Hematopoietic multipotent progenitor cell treated with erythropoietin and hydrocortisone succinate and interleukin-3 and kit ligand, for 8 days (in vitro differentiated cells): ENCODE measurements at regions not wholly inside any gene's neighbourhood (a gene's known extent, or its start where the extent isn't known, plus 50 kb on each side); places are given as distances from the start of the nearest gene placed in this dataset.
"Not testable (repeated sequence)": the region's sequence is repeated elsewhere in the genome, so short reads cannot be mapped to it uniquely, and the experiment has no call there.

Source experiments
- DNase-seq: peaks from one replicate; pipeline ENCODE4 v3.0.0-alpha.2; 2015

DNA sequence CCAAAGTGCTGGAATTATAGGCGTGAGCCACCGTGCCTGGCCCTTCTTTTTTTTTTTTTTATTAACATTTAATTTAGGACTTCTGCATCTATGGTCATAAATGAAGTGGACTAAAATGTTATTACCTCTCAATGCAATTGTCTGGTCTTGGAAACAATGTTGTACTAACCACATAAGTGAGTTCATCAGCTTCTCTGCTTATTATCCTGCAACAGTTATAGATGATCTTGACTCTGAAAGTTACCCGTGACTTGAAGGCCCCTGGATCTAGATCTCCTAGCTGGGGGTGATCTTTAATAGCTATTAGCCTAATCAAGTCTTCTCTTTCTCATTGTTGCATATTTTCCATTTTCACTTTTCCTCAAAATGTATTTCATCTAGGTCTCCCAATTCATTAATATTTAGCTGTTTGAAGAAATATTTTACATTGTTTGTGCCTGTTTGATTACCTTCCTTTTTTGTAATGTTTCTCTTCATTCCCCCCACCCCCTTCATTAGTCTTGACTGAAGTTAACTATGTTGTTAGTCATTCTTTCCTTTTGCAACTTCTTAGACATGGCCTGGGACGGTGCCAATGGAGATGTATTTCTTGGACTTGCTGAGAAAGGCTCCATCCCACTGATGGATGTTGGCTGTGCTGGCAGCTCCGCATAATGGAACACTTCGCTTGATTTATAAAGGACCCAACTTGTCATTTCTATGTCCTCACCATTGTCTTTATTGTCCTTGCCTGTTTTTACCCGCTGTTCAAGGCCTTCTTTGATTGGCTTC lies 141.6 kb upstream of the RIOK3 start:
- DNase-seq = no peak

DNA sequence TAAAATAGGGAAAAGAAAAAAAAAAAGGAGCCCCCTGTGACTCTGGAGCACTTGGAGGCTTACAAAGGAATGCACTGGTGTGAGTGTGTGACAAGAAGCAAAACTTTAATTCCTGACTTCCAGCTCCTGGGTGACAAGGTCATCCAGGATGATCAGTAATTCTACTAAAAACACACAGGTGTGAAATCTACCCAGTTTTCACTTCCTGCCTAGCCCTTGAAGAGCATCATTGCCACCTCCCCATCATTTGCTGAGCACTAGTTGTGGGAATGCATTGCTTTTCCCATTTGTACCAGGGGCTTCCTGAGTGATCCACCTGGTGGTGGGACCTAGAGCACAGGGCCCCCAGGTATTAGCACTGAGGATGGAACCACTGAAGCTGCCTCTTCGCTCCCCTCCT lies 139.7 kb upstream of the RIOK3 start:
- DNase-seq = no peak

DNA sequence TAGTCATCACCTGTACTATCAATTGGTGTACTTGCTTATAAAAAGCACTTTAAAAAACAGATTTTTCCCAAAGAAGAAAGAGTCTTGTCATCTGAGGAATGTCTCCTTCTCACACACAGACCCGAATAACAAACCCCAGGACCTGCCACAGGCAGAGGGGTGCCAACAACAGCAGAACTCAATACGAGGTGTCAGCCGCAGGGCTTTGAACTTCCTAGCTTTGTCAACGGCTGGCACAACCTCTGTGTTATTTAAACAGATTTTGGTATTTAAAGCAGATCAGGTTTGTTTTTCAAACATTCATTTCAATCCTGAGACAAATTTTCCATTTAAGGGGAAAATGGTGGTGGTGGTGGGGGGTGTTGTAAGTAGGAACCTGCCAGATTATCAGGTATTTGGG lies 138.4 kb upstream of the RIOK3 start:
- DNase-seq = no peak

DNA sequence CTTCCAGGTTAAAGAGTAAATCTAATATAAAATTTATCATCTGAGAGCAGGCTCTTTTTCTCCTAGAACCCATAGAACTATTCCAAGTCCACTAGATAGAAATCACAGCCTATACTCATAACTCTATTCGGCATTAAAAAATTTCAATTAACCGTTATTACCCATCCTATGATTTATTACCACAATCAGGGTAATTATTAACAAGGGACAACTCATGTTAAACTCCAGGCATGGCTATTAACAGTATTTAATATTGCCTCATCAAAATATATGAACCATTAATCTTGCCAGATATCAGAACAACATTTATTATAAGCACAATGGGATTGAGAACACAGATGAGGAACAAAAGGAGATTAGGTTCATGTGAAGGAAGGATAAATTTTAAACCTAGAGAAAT lies 136.8 kb upstream of the RIOK3 start:
- no peak for DNase-seq

DNA sequence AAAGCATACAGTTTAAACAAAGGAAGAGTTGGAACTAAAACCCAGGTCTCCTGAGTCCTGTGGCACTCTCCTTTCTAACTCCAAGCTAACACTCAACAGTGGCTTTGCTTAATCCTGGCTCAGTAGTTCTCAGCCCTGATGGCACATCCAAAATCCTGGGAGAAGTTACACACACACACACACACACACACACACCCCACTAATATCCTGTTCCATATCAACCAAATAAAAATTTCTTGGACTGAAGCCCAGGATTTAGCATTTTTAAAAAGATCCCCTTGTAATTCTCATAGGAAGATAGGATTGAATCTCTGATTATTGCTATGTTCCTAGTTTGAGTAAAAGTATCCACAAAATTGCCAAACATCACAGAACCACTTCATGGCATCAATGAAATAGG lies 136.1 kb upstream of the RIOK3 start:
- no peak for DNase-seq

DNA sequence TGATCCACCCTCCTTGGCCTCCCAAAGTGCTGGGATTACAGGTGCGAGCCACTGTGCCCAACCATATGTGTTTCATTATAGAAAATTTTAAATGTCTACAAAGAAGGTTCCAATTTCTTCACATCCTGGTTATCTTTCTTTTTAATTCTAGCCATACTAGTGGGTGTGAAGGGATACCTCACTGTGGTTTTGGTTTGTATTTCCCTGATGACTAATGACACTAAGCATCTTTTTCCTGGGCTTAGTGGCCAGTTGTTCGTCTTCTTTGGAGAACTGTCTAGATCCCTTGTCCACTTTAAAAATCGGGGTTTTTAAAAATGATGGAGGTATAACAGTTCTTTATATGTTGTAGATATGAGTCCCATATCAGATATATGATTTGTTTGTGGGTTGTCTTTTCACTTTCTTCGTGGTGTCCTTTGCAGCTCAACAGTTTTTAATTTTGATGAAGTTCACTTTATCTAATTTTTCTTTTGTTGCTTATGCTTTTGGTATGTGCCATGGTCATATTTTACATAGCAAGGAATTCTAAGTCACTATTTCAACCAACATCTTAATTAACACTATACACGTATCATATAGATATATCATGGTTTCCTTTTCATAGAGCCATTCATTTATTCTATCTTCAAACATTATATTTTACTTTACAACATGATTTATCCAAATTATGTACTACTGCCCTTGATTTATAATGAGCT lies 135.0 kb upstream of the RIOK3 start:
- DNase-seq = no peak

DNA sequence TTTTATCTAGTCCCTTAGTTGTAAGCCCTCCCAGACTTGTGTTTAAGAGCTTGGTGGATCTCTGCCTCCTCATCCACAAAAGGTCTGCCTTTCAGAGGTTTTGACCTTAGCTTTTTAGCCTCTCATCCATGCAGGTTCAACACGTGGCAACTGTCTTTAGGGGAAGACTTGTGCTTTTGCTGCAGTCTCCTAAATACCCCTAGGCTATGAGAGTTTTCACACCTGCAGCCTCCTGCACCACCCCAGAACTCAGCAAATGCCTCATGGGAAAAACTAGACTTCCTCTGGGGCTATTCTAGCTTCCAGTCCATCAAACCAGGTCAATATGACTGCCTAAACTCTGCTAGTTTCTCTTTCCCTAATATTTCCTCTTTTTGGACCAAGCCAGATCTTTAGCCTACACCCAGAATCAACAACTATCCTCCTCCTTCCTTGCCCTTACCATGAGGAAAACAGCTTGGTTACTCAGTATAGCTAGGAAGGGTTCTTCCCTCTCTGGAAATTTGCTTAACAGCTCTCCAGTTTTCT lies 132.3 kb upstream of the RIOK3 start:
- DNase-seq = no peak

DNA sequence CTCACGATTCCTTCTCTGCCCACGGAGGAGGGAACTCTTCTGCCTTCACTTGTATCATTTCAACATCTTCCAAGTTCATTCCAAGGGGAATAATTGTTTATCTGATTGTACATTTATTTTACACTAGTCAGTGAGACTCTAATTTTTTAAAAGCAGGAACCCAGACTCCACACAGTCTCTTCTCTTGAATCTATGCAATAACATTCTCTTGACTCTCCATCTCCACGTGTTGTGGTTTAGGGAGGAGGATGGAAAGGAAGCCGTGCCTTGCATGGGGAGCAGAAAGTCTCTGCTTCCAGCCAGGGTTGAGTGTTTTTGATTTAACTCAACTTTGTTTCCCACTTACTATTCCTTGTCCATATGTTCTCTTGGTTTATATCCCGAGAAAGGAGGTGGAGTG lies 131.1 kb upstream of the RIOK3 start:
- no peak for DNase-seq

DNA sequence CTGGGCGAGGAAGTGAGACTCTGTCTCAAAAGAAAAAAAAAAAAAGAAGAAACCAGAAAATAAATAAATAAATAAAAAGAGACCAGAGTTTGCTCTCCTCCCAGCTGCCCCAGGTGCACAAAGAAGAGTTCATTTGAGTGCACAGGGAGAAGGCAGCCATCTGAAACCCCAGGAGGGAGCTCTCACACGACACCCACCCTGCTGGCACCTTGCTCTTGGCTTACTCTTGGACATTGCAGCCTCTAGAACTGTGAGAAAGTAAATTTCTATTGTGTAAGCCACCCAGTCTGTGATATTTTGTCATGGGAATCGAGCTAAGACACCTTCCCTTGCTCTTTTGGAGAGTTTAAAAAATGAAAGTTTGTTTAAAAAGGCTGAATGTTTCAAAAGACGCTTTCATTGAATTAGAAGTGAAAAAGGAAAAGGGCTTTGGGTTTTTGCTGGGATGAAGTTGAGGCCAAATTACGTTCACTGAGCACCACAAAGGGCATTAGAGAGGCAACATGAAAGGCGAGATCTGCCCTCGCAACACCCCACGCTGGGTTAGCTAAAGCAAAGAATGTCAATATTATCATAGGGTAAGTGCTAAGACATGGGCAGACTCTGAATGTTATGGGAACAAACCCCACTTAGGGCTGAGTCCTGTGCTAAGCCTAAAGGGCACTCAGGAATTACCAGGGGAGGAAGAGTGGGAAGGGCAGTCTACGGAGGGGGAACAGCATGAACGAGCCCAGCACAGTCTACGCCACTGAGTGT lies 128.9 kb upstream of the RIOK3 start:
- no peak for DNase-seq

DNA sequence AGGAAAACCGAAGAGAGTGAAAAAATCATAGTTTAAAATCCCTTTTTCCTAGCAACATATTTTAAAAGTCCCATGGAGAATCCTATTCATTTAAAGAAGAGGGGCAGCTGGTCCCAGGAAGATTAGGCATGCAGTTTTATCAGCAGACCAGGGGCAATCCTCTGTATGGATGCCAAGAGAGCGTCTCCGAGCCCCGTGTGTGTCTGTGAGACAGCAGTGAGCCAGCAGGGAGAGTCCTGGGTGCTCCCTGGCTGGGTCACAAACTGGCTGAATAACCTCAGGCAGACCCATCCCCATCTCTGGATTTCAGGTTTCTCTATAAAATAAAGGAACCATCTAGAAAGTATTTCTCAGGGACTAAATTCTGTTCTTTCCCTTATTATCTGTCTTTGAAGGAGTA lies 128.2 kb upstream of the RIOK3 start:
- DNase-seq = no peak

DNA sequence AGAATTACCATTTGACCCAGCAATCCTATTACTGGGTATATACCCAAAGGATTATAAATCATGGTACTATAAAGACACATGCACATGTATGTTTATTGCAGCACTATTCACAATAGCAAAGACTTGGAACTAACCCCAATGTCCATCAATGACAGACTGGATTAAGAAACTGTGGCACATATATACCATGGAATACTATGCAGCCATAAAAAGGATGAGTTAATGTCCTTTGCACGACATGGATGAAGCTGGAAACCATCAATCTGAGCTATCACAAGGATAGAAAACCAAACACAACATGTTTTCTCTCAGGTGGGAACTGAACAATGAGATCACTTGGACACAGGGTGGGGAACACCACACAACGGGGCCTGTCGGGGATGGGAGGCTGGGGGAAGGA lies 123.4 kb upstream of the RIOK3 start:
- not testable (repeated sequence) for DNase-seq

DNA sequence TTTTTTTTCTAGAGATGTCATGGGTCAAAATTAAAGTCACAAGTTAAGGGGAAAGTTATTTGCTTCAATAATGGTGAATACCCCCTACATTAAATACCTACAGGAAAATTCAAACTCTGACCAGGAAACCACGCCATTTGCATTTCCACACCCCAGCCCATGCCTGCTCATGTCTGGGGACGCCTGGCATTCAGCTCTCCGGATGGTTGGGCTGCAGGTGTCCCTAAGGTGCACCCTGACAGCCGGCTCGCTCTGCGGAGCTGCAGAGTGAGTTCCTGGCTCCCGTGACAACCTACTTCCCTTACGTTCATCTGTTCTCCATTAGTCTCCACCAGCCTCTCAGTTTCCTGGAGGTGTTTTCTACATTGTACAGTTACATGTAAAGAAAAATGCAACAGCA lies 122.7 kb upstream of the RIOK3 start:
- no peak for DNase-seq

DNA sequence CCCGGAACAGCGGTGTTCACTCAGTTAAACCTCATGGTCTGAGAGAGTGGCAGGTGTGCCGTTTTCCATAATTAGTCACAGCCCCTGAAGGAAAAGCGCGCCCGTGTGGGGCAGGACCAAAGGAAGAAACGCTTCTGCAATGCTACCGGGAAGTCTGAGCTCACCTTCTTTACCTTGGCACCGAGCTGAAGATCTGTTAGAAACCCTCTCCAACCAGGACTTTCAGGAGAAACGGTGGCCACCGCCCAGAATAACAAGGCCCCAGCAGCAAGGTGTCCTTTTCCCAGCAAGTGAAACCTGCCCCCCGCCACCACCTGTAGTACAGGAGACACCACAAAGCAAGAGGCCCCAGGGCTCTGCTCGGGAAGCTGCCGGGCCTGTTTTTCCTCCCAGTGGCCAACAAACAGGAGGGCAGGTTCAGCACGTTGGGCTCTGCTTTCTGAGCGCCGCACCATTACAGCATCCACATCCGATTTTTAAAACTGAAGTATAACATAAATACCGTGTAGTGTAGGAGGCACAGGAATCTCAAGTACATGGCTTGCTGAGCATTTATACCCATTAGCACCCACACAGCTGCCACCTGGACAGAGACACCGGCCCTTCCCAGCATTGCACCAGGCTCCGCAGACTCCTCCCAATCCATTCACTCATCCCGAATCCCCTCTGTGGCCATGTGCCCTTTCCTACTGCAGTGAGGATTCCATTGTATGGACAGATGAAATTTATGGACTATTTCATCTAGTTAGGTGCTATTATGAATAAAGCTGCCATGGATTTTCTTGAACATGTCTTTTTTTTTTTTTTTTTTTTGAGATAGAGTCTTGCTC lies 121.8 kb upstream of the RIOK3 start:
- no peak for DNase-seq

DNA sequence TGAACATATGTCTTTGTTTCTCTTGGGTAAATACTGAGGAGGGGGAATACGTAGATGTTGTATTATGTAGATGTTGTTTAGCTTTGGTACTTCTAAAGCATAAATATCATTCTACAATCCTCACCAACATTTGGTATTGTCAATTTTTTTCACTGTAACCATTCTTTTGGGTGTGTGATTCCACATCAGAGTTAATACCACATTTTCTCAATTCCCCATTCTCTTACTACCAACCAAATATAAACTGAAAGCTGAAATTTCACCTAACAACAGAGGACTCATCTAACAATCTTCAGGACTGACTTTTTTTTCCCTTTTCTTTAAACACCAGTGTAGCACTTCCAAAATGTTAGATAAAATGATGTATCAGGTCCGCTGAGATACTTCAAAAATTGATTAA lies 120.7 kb upstream of the RIOK3 start:
- DNase-seq = no peak

DNA sequence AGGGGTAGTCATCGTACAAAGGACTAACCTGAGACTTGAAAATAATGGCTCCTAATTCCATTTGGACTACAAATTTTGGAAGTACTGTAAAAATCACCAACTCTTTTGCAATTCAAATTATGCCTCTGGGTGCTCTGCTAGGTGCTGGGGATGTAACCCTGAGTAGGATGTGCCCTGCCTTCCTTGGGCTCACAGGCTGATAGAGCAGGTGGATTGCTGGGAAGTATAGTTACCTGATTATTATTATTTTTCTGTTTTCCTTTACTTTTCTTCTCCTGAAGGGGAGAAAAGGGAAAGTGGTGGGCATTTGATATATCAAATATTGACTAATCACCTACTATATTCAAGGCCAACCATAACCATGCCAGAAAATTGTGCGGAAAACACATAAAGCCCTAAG lies 119.3 kb upstream of the RIOK3 start:
- no peak for DNase-seq

DNA sequence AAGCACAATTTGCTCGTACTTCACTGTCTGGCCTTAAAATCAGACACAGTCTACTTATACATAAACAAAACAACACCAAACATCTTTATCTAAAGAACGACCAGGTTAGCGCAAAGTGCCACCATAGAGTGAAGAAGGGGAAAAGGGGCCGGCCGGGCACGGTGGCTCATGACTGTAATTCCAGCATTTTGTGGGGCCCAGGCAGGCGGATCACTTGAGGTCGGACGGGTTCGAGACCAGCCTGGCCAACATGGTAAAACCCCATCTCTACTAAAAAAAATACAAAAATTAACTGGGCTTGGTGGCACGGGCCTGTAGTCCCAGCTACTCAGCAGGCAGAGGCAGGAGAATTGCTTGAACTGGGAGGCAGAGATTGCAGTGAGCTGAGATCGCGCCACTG lies 118.5 kb upstream of the RIOK3 start:
- DNase-seq = no peak

DNA sequence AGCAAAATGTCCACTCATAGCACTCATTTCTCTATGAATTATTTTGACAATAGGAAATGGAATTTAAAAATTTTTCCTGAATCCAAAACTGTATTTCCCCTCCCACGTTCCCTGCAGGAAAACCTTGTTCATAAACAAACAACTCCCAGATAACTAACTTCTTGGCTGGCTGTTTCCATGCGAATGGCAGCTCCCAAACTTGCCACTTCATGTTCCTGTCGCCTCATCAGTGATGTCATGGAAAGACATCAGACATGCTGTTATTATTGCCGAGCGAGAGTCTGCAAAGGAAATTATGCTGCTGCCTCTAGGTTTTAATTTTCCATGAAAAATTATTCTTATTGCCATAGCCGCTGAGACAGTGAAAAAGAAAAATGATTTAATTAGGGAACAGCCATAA lies 117.0 kb upstream of the RIOK3 start:
- DNase-seq = no peak

DNA sequence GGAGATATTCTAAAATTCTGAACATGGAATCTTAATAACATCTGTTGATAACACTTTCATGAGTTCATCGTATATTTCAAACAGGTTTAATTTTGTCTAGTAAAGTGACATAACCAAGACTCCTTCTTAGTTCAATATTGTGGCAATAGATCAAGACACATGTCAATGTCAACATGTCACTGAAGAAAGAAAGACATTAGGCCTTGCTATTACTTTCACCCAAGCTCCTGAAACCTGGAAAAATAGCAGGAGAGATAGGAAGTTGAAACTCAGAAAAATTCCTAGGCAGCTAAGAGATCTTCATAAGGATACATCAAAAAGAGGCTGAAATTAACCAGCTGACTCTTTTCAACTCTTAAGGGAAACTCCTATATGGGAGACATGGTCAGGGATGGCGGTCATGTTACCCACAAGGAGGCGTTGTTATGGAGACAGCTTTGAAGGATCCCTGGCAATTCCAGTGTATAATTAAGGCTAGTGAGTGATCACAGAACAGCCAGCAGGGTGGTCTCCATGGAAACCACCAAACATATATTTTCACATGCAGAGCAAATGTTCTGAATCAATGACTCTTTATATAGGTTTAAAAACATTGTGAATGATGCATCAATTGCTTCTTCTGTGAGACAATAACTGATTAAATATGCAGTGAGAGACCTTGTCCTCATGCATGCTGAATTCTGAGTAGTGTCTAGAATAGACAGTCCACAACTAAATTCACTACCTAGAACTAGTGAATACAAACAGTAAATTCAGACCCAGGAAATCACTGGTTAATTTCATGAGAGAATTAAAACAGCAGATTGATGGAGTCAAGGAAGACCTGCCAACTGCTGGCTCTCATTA lies 115.3 kb upstream of the RIOK3 start:
- peak; percentile 8 for DNase-seq

DNA sequence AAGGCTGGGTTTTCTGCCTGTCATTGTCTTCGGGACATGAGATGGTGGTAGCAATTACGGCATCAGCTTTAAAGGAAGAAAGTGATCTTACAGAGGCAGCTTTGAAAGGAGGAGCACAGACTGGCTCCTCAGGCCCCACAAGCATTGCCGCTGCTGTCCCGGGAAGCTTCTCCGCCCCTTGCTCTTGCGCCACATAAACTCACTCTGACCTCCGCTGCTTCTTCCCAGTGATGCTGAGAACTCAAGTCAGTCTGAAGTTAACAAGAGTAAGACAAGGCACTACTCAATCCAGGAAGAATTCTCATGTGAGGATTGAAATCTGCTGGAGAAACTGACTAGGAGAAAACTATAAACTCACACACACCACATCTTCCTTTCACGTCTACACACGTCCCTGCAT lies 112.4 kb upstream of the RIOK3 start:
- no peak for DNase-seq

DNA sequence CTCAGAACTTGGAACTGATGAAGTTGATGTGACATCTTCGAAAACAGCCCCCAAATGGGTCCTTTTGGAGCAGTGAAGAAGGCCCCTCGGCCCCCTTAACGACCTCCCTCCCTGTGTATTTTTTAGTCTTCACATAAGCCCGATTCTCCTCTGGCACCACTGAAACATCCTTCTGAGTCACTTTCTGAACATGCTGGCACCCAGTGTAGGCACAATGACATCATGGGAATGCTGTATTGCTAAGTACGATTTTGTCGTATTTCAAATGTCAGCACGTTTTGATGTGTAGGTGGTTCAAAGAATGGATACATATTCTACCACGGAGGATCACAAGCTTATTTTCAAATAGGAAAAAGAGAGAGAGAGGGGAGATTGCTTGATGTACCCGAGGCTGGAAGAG lies 111.7 kb upstream of the RIOK3 start:
- no peak for DNase-seq

DNA sequence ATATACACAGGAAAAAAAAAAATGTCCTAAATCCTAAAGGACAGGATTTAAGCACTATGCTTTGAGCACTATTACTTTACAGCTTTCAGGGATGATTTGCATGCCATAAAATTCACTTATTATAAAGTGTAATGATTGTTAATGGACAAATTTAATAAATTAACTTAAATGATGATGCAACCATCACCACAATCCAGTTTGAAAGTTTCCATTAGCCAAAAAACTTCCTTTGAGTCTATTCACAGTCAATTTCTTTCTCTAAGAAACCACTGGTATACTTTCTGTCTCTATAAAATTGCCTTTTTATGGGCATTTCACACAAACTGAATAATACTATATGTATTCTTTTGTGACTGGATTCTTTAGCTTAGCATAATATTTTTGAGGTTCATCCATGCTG lies 111.1 kb upstream of the RIOK3 start:
- DNase-seq = no peak

DNA sequence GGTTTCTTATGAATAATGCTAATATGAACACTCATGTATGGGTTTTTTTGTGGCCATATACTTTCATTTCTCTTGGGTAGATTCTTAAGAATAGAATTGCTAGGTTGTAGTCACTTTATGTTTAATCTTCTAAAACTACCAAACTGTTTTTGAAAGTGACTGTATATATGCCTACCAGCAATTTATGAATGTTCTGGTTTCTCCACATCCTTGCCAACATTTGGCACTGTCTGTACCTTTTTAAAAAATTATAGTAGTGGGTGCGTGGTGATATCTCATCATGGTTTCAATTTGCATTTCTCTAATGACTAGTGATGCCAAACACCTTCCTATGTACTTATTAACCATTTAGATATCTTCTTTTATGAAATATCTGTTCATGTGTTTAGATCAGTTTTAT lies 110.6 kb upstream of the RIOK3 start:
- no peak for DNase-seq
